ENCODE measurements at regions not wholly inside any gene's neighbourhood (a gene's known extent, or its start where the extent isn't known, plus 50 kb on each side); places are given as distances from the start of the nearest gene placed in this dataset.

DNA sequence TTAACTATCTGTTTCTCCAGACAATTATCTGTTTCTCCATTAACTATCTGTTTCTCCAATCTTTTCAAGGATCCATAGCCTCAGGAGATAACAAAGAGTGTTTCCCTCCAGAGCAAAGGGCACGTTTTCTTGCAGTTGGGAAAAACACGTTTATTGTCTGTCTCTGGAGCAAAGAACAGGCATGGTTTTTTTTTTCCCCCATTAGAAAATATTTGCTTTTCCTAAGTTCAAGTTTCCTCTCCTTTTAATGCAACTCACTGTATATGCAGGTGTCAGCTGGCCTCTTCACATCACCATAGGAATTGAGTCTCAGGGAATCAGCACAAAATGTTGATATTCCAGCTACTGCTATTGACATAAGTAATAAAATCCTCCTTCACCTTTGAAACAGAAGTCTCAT, 984.4 kb downstream of the RAB28 start:
- Histone ChIP-seq H3K27ac (ENCODE audit: low read depth, low read length) (no peak overlapping the region), H3K79me2 (ENCODE audit: insufficient read depth, low read length) (no peaks in the 10 kb centered on the region), H3K36me3 (ENCODE audit: control insufficient read depth in 1 of 2, insufficient read depth in 2 of 2, low read length in 2 of 2) (no peaks in the 10 kb centered on the region), H3K9me2 (ENCODE audit: insufficient read depth) (no peaks in the 10 kb centered on the region), H3K4me1 (ENCODE audit: control insufficient read depth in 1 of 2, insufficient read depth in 2 of 2, low read length in 2 of 2) (no peaks in the 10 kb centered on the region), H4K20me1 (ENCODE audit: insufficient read depth) (no peaks in the 10 kb centered on the region), H3K4me2 (ENCODE audit: low read length) (no peak overlapping the region), H3K27me3 (ENCODE audit: insufficient read depth, low read length) (no peaks in the 10 kb centered on the region), H2AFZ (ENCODE audit: low read depth, low read length, poor library complexity, severe bottlenecking) (no peak overlapping the region), H3K9me3 (ENCODE audit: control insufficient read depth in 1 of 2, insufficient read depth in 1 of 2, low read depth in 1 of 2, low read length in 2 of 2) (no peaks in the 10 kb centered on the region), H3K4me3 (replicated peaks in 1 of 2; ENCODE audit: low read depth in 1 of 2, low read length in 2 of 2) (no peak overlapping the region), H3K9ac (ENCODE audit: low read length) (no peak overlapping the region)
- POLR2A ChIA-PET: no interaction called here
- TF ChIP-seq ELF1 (IDR thresholded peaks at IDR 0.05; ENCODE audit: borderline replicate concordance, low read depth) (no peak), POLR2AphosphoS5 (IDR thresholded peaks at IDR 0.05; ENCODE audit: low read depth, low read length) (no peak), RAD21 (IDR thresholded peaks at IDR 0.05; ENCODE audit: low read depth) (no peak), ATF3 (IDR thresholded peaks at IDR 0.05) (no peak)
- RAD21 ChIA-PET (ENCODE audit: low non-redundant PET in 1 of 2, low total read pairs in 2 of 2, uncharacterized antibody in 2 of 2, unreplicated experiment in 2 of 2): no interaction called here
- BruUV-seq (replicated peaks): no TSS peak
- CTCF ChIA-PET: no interaction called here
- ATAC-seq (no peak), DNase-seq (ENCODE audit: low read depth, low spot score) (no peak)
- intact Hi-C loops (cut with micrococcal nuclease): no loop called here

DNA sequence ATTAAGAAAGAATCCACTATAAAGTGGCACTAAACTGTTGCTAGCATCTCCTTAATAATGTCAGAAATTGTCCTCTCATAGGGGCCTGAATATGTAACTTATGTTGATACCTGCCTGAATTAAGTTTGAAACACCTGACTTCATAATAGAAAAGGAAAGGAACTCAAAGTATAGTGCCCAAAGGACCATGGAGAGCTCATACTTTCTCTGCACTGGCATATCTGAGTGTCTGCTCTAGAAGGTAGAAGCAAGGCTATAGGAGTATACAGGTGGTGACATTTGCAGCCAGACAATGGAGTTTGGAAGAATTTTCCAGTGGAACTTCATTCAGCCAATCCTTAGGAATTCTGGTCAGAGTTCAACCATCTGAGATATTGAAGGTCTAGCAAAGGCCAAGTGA, 988.9 kb downstream of the RAB28 start:
- RAD21 ChIA-PET (ENCODE audit: low non-redundant PET in 1 of 2, low total read pairs in 2 of 2, uncharacterized antibody in 2 of 2, unreplicated experiment in 2 of 2): no interaction called here
- CTCF ChIA-PET: no interaction called here
- Histone ChIP-seq H3K27ac (ENCODE audit: low read depth, low read length) (no peak overlapping the region), H3K4me3 (replicated peaks in 1 of 2; ENCODE audit: low read depth in 1 of 2, low read length in 2 of 2) (no peak overlapping the region), H3K9ac (ENCODE audit: low read length) (no peak overlapping the region), H3K4me2 (ENCODE audit: low read length) (no peak overlapping the region), H3K27me3 (ENCODE audit: insufficient read depth, low read length) (no peaks in the 10 kb centered on the region), H3K9me2 (ENCODE audit: insufficient read depth) (no peaks in the 10 kb centered on the region), H3K4me1 (ENCODE audit: control insufficient read depth in 1 of 2, insufficient read depth in 2 of 2, low read length in 2 of 2) (no peaks in the 10 kb centered on the region), H4K20me1 (ENCODE audit: insufficient read depth) (no peaks in the 10 kb centered on the region), H3K36me3 (ENCODE audit: control insufficient read depth in 1 of 2, insufficient read depth in 2 of 2, low read length in 2 of 2) (no peaks in the 10 kb centered on the region), H3K79me2 (ENCODE audit: insufficient read depth, low read length) (no peaks in the 10 kb centered on the region), H2AFZ (ENCODE audit: low read depth, low read length, poor library complexity, severe bottlenecking) (no peak overlapping the region), H3K9me3 (ENCODE audit: control insufficient read depth in 1 of 2, insufficient read depth in 1 of 2, low read depth in 1 of 2, low read length in 2 of 2) (no peaks in the 10 kb centered on the region)
- POLR2A ChIA-PET: no interaction called here
- TF ChIP-seq YY1 (IDR thresholded peaks at IDR 0.05; ENCODE audit: extremely low read depth, insufficient replicate concordance, low read depth, low read length) (no peak), REST (IDR thresholded peaks at IDR 0.05; ENCODE audit: low read depth) (peak; percentile 7; the same call in 1 of the 2 replicates)
- BruUV-seq (replicated peaks): no TSS peak
- no peak for ATAC-seq
- no peak for DNase-seq (ENCODE audit: low read depth, low spot score)
- intact Hi-C loops (cut with micrococcal nuclease): no loop called here
